ENCODE measurements at regions not wholly inside any gene's neighbourhood (a gene's known extent, or its start where the extent isn't known, plus 50 kb on each side); places are given as distances from the start of the nearest gene placed in this dataset.

- DNase-seq (ENCODE audit: low read depth): no peak
Observed at GRCh38 chr5:103498800-103499551, 63.6 kb downstream of the NUDT12 start.

GRCh38 chr5:103498211-103498610, 64.4 kb downstream of the NUDT12 start:
- DNase-seq (ENCODE audit: low read depth): no peak

- no peak for DNase-seq (ENCODE audit: low read depth)
Observed at GRCh38 chr5:103497781-103498180, 64.8 kb downstream of the NUDT12 start.

GRCh38 chr5:103490030-103490739, 72.4 kb downstream of the NUDT12 start:
- no peak for DNase-seq (ENCODE audit: low read depth)

- DNase-seq (ENCODE audit: low read depth): no peak
Observed at GRCh38 chr5:103489307-103489706, 73.3 kb downstream of the NUDT12 start.

- DNase-seq (ENCODE audit: low read depth): no peak
Observed at GRCh38 chr5:103487822-103488493, 74.6 kb downstream of the NUDT12 start.

- no peak for DNase-seq (ENCODE audit: low read depth)
Observed at GRCh38 chr5:103487218-103487617, 75.4 kb downstream of the NUDT12 start.

- DNase-seq (ENCODE audit: low read depth): no peak
Observed at GRCh38 chr5:103486739-103487138, 75.8 kb downstream of the NUDT12 start.

GRCh38 chr5:103480246-103480645, 82.3 kb downstream of the NUDT12 start:
- no peak for DNase-seq (ENCODE audit: low read depth)

- no peak for DNase-seq (ENCODE audit: low read depth)
Observed at GRCh38 chr5:103477678-103478077, 84.9 kb downstream of the NUDT12 start.

- no peak for DNase-seq (ENCODE audit: low read depth)
Observed at GRCh38 chr5:103476811-103477210, 85.8 kb downstream of the NUDT12 start.

- no peak for DNase-seq (ENCODE audit: low read depth)
Observed at GRCh38 chr5:103475629-103476240, 86.9 kb downstream of the NUDT12 start.

GRCh38 chr5:103474677-103475076, 87.9 kb downstream of the NUDT12 start:
- DNase-seq (ENCODE audit: low read depth): no peak

GRCh38 chr5:103473725-103474124, 88.9 kb downstream of the NUDT12 start:
- DNase-seq (ENCODE audit: low read depth): no peak

- DNase-seq (ENCODE audit: low read depth): no peak
Observed at GRCh38 chr5:103472830-103473229, 89.8 kb downstream of the NUDT12 start.

- no peak for DNase-seq (ENCODE audit: low read depth)
Observed at GRCh38 chr5:103472265-103472664, 90.3 kb downstream of the NUDT12 start.

- DNase-seq (ENCODE audit: low read depth): no peak
Observed at GRCh38 chr5:103469288-103470040, 93.1 kb downstream of the NUDT12 start.

- no peak for DNase-seq (ENCODE audit: low read depth)
Observed at GRCh38 chr5:103467831-103468230, 94.8 kb downstream of the NUDT12 start.

- no peak for DNase-seq (ENCODE audit: low read depth)
Observed at GRCh38 chr5:103466495-103466894, 96.1 kb downstream of the NUDT12 start.

- DNase-seq (ENCODE audit: low read depth): no peak
Observed at GRCh38 chr5:103465891-103466290, 96.7 kb downstream of the NUDT12 start.

GRCh38 chr5:103464835-103465484, 97.6 kb downstream of the NUDT12 start:
- no peak for DNase-seq (ENCODE audit: low read depth)
